ENCODE measurements at regions not wholly inside any gene's neighbourhood (a gene's known extent, or its start where the extent isn't known, plus 50 kb on each side); places are given as distances from the start of the nearest gene placed in this dataset.

DNA sequence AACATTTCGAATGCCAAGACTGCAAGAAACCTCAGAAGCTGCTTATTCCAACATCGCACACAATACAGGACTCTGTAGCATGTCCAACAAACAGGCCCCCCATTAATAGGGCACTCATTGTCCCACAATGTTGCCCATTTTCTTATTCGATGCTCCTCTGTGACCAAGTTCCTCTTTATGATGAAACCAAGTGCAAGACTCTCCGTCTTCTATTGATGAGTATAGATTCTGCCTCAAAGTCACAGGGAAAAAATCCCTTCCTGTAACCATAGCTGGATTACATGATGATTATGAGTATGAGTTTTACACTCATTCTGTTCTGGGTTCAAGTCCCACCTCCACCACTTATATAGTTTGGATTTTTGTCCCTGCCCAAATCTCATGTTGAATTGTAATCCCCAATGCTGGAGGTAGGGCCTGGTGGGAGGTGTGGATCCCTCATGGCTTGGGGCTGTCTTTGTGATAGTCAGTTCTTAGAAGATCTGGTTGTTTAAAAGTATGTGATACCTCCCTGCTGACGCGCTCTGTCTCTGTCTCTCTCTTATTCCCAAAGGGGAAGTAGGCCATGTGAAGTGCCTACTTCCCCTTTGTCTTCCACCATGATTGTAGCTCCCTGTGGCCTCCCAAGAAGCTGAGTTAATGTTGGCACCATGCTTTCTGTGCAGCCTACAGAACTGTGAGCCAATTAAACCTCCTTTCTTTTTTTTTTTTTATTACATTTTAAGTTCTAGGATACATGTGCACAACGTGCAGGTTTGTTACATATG lies 148.7 kb downstream of the OSR1 start:
- no peak for TF ChIP-seq EP300 (IDR thresholded peaks at IDR 0.05; ENCODE audit: borderline replicate concordance)
- TF ChIP-seq TAF1 (IDR thresholded peaks at IDR 0.05; ENCODE audit: low read depth): no peak
- TF ChIP-seq YY1 (IDR thresholded peaks at IDR 0.05; ENCODE audit: low read depth): no peak
- TF ChIP-seq, protein P1, sequence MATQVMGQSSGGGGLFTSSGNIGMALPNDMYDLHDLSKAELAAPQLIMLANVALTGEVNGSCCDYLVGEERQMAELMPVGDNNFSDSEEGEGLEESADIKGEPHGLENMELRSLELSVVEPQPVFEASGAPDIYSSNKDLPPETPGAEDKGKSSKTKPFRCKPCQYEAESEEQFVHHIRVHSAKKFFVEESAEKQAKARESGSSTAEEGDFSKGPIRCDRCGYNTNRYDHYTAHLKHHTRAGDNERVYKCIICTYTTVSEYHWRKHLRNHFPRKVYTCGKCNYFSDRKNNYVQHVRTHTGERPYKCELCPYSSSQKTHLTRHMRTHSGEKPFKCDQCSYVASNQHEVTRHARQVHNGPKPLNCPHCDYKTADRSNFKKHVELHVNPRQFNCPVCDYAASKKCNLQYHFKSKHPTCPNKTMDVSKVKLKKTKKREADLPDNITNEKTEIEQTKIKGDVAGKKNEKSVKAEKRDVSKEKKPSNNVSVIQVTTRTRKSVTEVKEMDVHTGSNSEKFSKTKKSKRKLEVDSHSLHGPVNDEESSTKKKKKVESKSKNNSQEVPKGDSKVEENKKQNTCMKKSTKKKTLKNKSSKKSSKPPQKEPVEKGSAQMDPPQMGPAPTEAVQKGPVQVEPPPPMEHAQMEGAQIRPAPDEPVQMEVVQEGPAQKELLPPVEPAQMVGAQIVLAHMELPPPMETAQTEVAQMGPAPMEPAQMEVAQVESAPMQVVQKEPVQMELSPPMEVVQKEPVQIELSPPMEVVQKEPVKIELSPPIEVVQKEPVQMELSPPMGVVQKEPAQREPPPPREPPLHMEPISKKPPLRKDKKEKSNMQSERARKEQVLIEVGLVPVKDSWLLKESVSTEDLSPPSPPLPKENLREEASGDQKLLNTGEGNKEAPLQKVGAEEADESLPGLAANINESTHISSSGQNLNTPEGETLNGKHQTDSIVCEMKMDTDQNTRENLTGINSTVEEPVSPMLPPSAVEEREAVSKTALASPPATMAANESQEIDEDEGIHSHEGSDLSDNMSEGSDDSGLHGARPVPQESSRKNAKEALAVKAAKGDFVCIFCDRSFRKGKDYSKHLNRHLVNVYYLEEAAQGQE (IDR thresholded peaks at IDR 0.05; ENCODE audit: low read depth): no peak
- no peak for TF ChIP-seq MAX (IDR thresholded peaks at IDR 0.05)
